ENCODE measurements at regions not wholly inside any gene's neighbourhood (a gene's known extent, or its start where the extent isn't known, plus 50 kb on each side); places are given as distances from the start of the nearest gene placed in this dataset.

GRCh38 chr14:41490323-41490722 lies 116.4 kb upstream of the LRFN5 start:
- Histone ChIP-seq H3K4me1 (no peaks in the 10 kb centered on the region), H3K4me3 (no peak overlapping the region), H3K9me3 (no peaks in the 10 kb centered on the region), H3K27ac (no peak overlapping the region), H3K27me3 (no peaks in the 10 kb centered on the region), H3K36me3 (replicated peaks in 1 of 2; ENCODE audit: insufficient read depth in 1 of 2, low read depth in 2 of 2) (no peaks in the 10 kb centered on the region)
- DNase-seq (no peak), ATAC-seq (no peak)
- TF ChIP-seq CTCF (IDR thresholded peaks at IDR 0.05) = no peak
- TF ChIP-seq POLR2A (IDR thresholded peaks at IDR 0.05) = no peak
- intact Hi-C loops (cut with DNase I) = no loop called here
- WGBS, 2 donors = 35 to 50% methylated on average over 2 of the region's 2 CpGs

- H3K9me3 ChIP-seq = no peaks in the 10 kb centered on the region
- intact Hi-C loops (cut with DNase I) = no loop called here
- no peak for TF ChIP-seq CTCF (IDR thresholded peaks at IDR 0.05)
- TF ChIP-seq POLR2A (IDR thresholded peaks at IDR 0.05) = no peak
- ATAC-seq (no peak), DNase-seq (no peak)
- H3K27me3 ChIP-seq = no peaks in the 10 kb centered on the region
- no peaks in the 10 kb centered on the region for H3K36me3 ChIP-seq (replicated peaks in 1 of 2; ENCODE audit: insufficient read depth in 1 of 2, low read depth in 2 of 2)
- H3K4me3 ChIP-seq = no peak overlapping the region
- no peaks in the 10 kb centered on the region for H3K4me1 ChIP-seq
- no peak overlapping the region for H3K27ac ChIP-seq
Measured at GRCh38 chr14:41489315-41489972, 117.2 kb upstream of the LRFN5 start.

GRCh38 chr14:41488401-41488800 lies 118.3 kb upstream of the LRFN5 start:
- Histone ChIP-seq H3K27me3 (no peaks in the 10 kb centered on the region), H3K4me1 (no peaks in the 10 kb centered on the region), H3K36me3 (replicated peaks in 1 of 2; ENCODE audit: insufficient read depth in 1 of 2, low read depth in 2 of 2) (no peaks in the 10 kb centered on the region), H3K9me3 (no peaks in the 10 kb centered on the region), H3K27ac (no peak overlapping the region), H3K4me3 (no peak overlapping the region)
- whole genome bisulfite sequencing, 2 donors = 86 to 88% methylated on average over 1 of the region's 1 CpG
- ATAC-seq (no peak), DNase-seq (no peak)
- TF ChIP-seq CTCF (IDR thresholded peaks at IDR 0.05) (no peak), POLR2A (IDR thresholded peaks at IDR 0.05) (no peak)
- intact Hi-C loops (cut with DNase I) = no loop called here

- no peaks in the 10 kb centered on the region for H3K27me3 ChIP-seq
- no peak for ATAC-seq
- intact Hi-C loops (cut with DNase I) = no loop called here
- TF ChIP-seq POLR2A (IDR thresholded peaks at IDR 0.05) (no peak), CTCF (IDR thresholded peaks at IDR 0.05) (no peak)
- H3K27ac ChIP-seq = no peak overlapping the region
- H3K4me1 ChIP-seq = no peaks in the 10 kb centered on the region
- H3K4me3 ChIP-seq = no peak overlapping the region
- DNase-seq = no peak
- no peaks in the 10 kb centered on the region for H3K36me3 ChIP-seq (replicated peaks in 1 of 2; ENCODE audit: insufficient read depth in 1 of 2, low read depth in 2 of 2)
- no peaks in the 10 kb centered on the region for H3K9me3 ChIP-seq
Measured at GRCh38 chr14:41482861-41483260, 123.8 kb upstream of the LRFN5 start.

GRCh38 chr14:41476526-41476925 lies 130.2 kb upstream of the LRFN5 start:
- ATAC-seq (no peak), DNase-seq (no peak)
- H3K4me3 ChIP-seq = no peak overlapping the region
- H3K4me1 ChIP-seq = no peaks in the 10 kb centered on the region
- H3K27ac ChIP-seq = no peak overlapping the region
- H3K9me3 ChIP-seq = no peaks in the 10 kb centered on the region
- H3K27me3 ChIP-seq = no peaks in the 10 kb centered on the region
- TF ChIP-seq CTCF (IDR thresholded peaks at IDR 0.05) (no peak), POLR2A (IDR thresholded peaks at IDR 0.05) (no peak)
- intact Hi-C loops (cut with DNase I) = no loop called here
- H3K36me3 ChIP-seq (replicated peaks in 1 of 2; ENCODE audit: insufficient read depth in 1 of 2, low read depth in 2 of 2) = no peaks in the 10 kb centered on the region
- 17 to 26% methylated on average over 1 of the region's 1 CpG for WGBS, 2 donors
